HCT116 (cell line): ENCODE measurements at regions not wholly inside any gene's neighbourhood (a gene's known extent, or its start where the extent isn't known, plus 50 kb on each side); places are given as distances from the start of the nearest gene placed in this dataset.

Source experiments
- ATAC-seq: fragments of 200-7000 bp; cut with Tn5 transposase; 2 replicates; pipeline ENCODE4 v1.9.1; 2020; ENCODE audit warnings: mild to moderate bottlenecking, moderate library complexity
- BruUV-seq: library from RNA; stranded (reverse); fragments of 400-500 nt; replicated peaks from 2 replicates; lab custom pipeline; 2021; lab: Mats Ljungman, UMichigan
- CTCF ChIA-PET: fragments of 300-600 bp; sonication (Branson Sonifier 250); formaldehyde crosslinking; loops from one replicate; lab custom pipeline; 2021; ENCODE audit warnings: antibody characterized with exemption; lab: Charles Lee
- POLR2A ChIA-PET: fragments of 300-600, 350-600 bp; sonication (Branson Sonifier 250); formaldehyde crosslinking; loops from one replicate; lab custom pipeline; 2021; ENCODE audit warnings: antibody characterized with exemption; lab: Charles Lee
- RAD21 ChIA-PET, 2 experiments: fragments of 300-600 bp; sonication (Branson Sonifier 250); formaldehyde crosslinking; loops; one replicate each; lab custom pipeline; 2023; ENCODE audit warnings: low total read pairs in 2 of 2; ENCODE audit not compliant: uncharacterized antibody in 2 of 2, unreplicated experiment in 2 of 2, low non-redundant PET in 1 of 2; lab: Charles Lee
- DNase-seq: peaks from one replicate; pipeline ENCODE4 v3.0.0-alpha.2; 2010; ENCODE audit warnings: low read depth, low spot score
- H2AFZ ChIP-seq: fragments of 200-600 bp; shearing (Covaris generic), sonication (generic); 2 replicates; pipeline ENCODE4 v1.6.1; 2017; ENCODE audit warnings: low read depth, mixed run types, mixed read lengths, antibody characterized with exemption, low read length; ENCODE audit not compliant: poor library complexity, severe bottlenecking
- H3K27ac ChIP-seq: 2 replicates; pipeline ENCODE4 v1.5.1; 2012; ENCODE audit warnings: low read depth, low read length
- H3K27me3 ChIP-seq: fragments of 200-600 bp; sonication (generic); 2 replicates; pipeline ENCODE4 v1.6.1; 2016; ENCODE audit warnings: mixed run types, low read length, mixed read lengths; ENCODE audit not compliant: insufficient read depth
- H3K36me3 ChIP-seq, 2 experiments: fragments of 200-500 bp in 1 of 2; fragments of 200-600 bp in 1 of 2; sonication (Bioruptor generic) in 1 of 2; sonication (generic) in 1 of 2; 2 replicates each; pipeline versions ENCODE4 v1.5.1 to v1.6.1; 2014 to 2016; ENCODE audit warnings: low read length in 2 of 2, inconsistent platforms in 1 of 2, mixed read lengths in 1 of 2, mixed run types in 1 of 2; ENCODE audit not compliant: insufficient read depth in 2 of 2, control insufficient read depth in 1 of 2
- H3K4me1 ChIP-seq, 2 experiments: fragments of 200-600 bp in 1 of 2; sonication (generic) in 1 of 2; 2 replicates each; pipeline versions ENCODE4 v1.5.1 to v1.6.1; 2012 to 2017; ENCODE audit warnings: low read length in 2 of 2, inconsistent platforms in 1 of 2, mild to moderate bottlenecking in 1 of 2, mixed read lengths in 1 of 2, mixed run types in 1 of 2, moderate library complexity in 1 of 2; ENCODE audit not compliant: insufficient read depth in 2 of 2, control insufficient read depth in 1 of 2
- H3K4me2 ChIP-seq: fragments of 200-600 bp; sonication (generic); 2 replicates; pipeline ENCODE4 v1.6.1; 2017; ENCODE audit warnings: mixed run types, low read length, mixed read lengths
- H3K4me3 ChIP-seq, 2 experiments: fragments of 200-600 bp in 1 of 2; sonication (generic) in 1 of 2; replicated peaks in 1 of 2; 2 replicates each; pipeline ENCODE4 v1.5.1; 2011 to 2016; ENCODE audit warnings: low read length in 2 of 2, control low read depth in 1 of 2, low read depth in 1 of 2, mild to moderate bottlenecking in 1 of 2, mixed read lengths in 1 of 2, mixed run types in 1 of 2
- H3K79me2 ChIP-seq: fragments of 200-600 bp; sonication (generic); 2 replicates; pipeline ENCODE4 v1.6.1; 2017; ENCODE audit warnings: mild to moderate bottlenecking, mixed run types, low read length, moderate library complexity, mixed read lengths; ENCODE audit not compliant: insufficient read depth
- H3K9ac ChIP-seq: fragments of 200-600 bp; sonication (generic); 2 replicates; pipeline ENCODE4 v1.6.1; 2016; ENCODE audit warnings: low read length, mixed read lengths
- H3K9me2 ChIP-seq: fragments of 200-600 bp; sonication (generic), shearing (Covaris generic); 2 replicates; pipeline ENCODE4 v1.6.1; 2017; ENCODE audit warnings: mixed run types, mild to moderate bottlenecking, moderate library complexity; ENCODE audit not compliant: insufficient read depth
- H3K9me3 ChIP-seq, 2 experiments: fragments of 200-500 bp in 1 of 2; fragments of 200-600 bp in 1 of 2; sonication (Bioruptor generic) in 1 of 2; sonication (generic) in 1 of 2; 2 replicates each; pipeline ENCODE4 v1.6.1; 2014 to 2017; ENCODE audit warnings: low read length in 2 of 2, mixed read lengths in 2 of 2, inconsistent platforms in 1 of 2, low read depth in 1 of 2, mild to moderate bottlenecking in 1 of 2, mixed run types in 1 of 2, moderate library complexity in 1 of 2; ENCODE audit not compliant: control insufficient read depth in 1 of 2, insufficient read depth in 1 of 2
- H4K20me1 ChIP-seq: fragments of 200-600 bp; sonication (generic), shearing (Covaris generic); 2 replicates; pipeline ENCODE4 v1.6.1; 2017; ENCODE audit warnings: mixed run types, mild to moderate bottlenecking, moderate library complexity; ENCODE audit not compliant: insufficient read depth
- ATF3 ChIP-seq: IDR thresholded peaks from 2 replicates; pipeline ENCODE4 v1.6.1; 2012
- CBX3 ChIP-seq: IDR thresholded peaks from 2 replicates; pipeline ENCODE4 v1.6.1; 2012; ENCODE audit warnings: low read depth
- CEBPB ChIP-seq: IDR thresholded peaks from 2 replicates; pipeline ENCODE4 v1.6.1; 2012; ENCODE audit warnings: low read depth
- CTCF ChIP-seq, 3 experiments: fragments of 200-600 bp in 1 of 3; sonication (generic) in 1 of 3; IDR thresholded peaks in 2 of 3; conservative IDR thresholded peaks in 1 of 3; 2 replicates each; pipeline ENCODE4 v1.5.1; 2012 to 2017; ENCODE audit warnings: low read depth in 2 of 3, low read length in 2 of 3, antibody characterized with exemption in 1 of 3, borderline replicate concordance in 1 of 3, control low read depth in 1 of 3, mild to moderate bottlenecking in 1 of 3, mixed read lengths in 1 of 3, mixed run types in 1 of 3, moderate library complexity in 1 of 3; ENCODE audit not compliant: insufficient read depth in 1 of 3
- EGR1 ChIP-seq: IDR thresholded peaks from 2 replicates; pipeline ENCODE4 v1.6.1; 2012; ENCODE audit warnings: low read depth
- EZH2 ChIP-seq: fragments of 200-600 bp; sonication (generic); IDR thresholded peaks from 2 replicates; pipeline ENCODE4 v1.6.1; 2017; ENCODE audit warnings: antibody characterized with exemption, mixed run types
- EZH2phosphoT487 ChIP-seq: fragments of 200-600 bp; IDR thresholded peaks from 2 replicates; pipeline ENCODE4 v1.6.1; 2018; ENCODE audit warnings: antibody characterized with exemption, borderline replicate concordance
- FOSL1 ChIP-seq: IDR thresholded peaks from 2 replicates; pipeline ENCODE4 v1.6.1; 2012; ENCODE audit warnings: low read depth
- JUND ChIP-seq: IDR thresholded peaks from 2 replicates; pipeline ENCODE4 v1.6.1; 2012
- MAX ChIP-seq: IDR thresholded peaks from 2 replicates; pipeline ENCODE4 v1.6.1; 2012
- POLR2A ChIP-seq: IDR thresholded peaks from 2 replicates; pipeline ENCODE4 v1.7.0; 2011; ENCODE audit warnings: borderline replicate concordance; ENCODE audit not compliant: insufficient read depth, insufficient read length; ENCODE audit errors: extremely low read depth
- POLR2AphosphoS5 ChIP-seq: IDR thresholded peaks from 2 replicates; pipeline ENCODE4 v1.6.1; 2011; ENCODE audit warnings: mild to moderate bottlenecking, low read depth, low read length, moderate library complexity
- RAD21 ChIP-seq: IDR thresholded peaks from 2 replicates; pipeline ENCODE4 v1.6.1; 2012; ENCODE audit warnings: low read depth, mild to moderate bottlenecking
- SIN3A ChIP-seq: IDR thresholded peaks from 2 replicates; pipeline ENCODE4 v1.6.1; 2012; ENCODE audit warnings: low read depth
- SP1 ChIP-seq: IDR thresholded peaks from 2 replicates; pipeline ENCODE4 v1.6.1; 2012; ENCODE audit warnings: low read depth
- YY1 ChIP-seq: IDR thresholded peaks from 2 replicates; pipeline ENCODE4 v1.6.1; 2011; ENCODE audit warnings: low read length, low read depth, moderate library complexity, mild to moderate bottlenecking; ENCODE audit not compliant: insufficient replicate concordance; ENCODE audit errors: extremely low read depth
- ZFX ChIP-seq: fragments of 450-650 bp; IDR thresholded peaks from 2 replicates; pipeline ENCODE4 v1.6.1; 2017
- intact Hi-C: fragments of 100-400 bp; cut with micrococcal nuclease; formaldehyde crosslinking; loops from 2 replicates; pipeline ENCODE4 v1.10.0; 2022

GRCh38 chrX:63275127-63275526 is 76.0 kb downstream of the SPIN4 start:
- H3K4me3 ChIP-seq = no peak overlapping the region
- RAD21 ChIA-PET = no interaction called here
- CTCF ChIA-PET = interaction anchor here (1.0 kb wide), 3 partner anchors 231 to 412 kb away, joined by 3 read pairs; no protein-coding TSS in a partner anchor
- no peaks in the 10 kb centered on the region for H3K79me2 ChIP-seq
- BruUV-seq = no TSS peak
- POLR2A ChIA-PET = no interaction called here
- no peaks in the 10 kb centered on the region for H3K27me3 ChIP-seq
- ATAC-seq (peak; percentile 69), DNase-seq (peak; percentile 8)
- intact Hi-C loops = no loop called here
- H4K20me1 ChIP-seq = no peaks in the 10 kb centered on the region
- no peaks in the 10 kb centered on the region for H3K9me3 ChIP-seq
- H3K4me2 ChIP-seq = no peak overlapping the region
- no peaks in the 10 kb centered on the region for H3K36me3 ChIP-seq
- no peaks in the 10 kb centered on the region for H3K9me2 ChIP-seq
- no peak overlapping the region for H3K27ac ChIP-seq
- TF ChIP-seq CTCF (IDR thresholded peaks at IDR 0.05 in 2 of 3, conservative IDR thresholded peaks at IDR 0.05 in 1 of 3; ENCODE audit: borderline replicate concordance in 1 of 3, insufficient read depth in 1 of 3, low read depth in 2 of 3, low read length in 2 of 3) (peak; percentile 20 to 62 (median 61); a peak in 5 of 6 replicates), RAD21 (peak; percentile 46; the same call in 1 of the 2 replicates), ZFX (no peak)
- TF ChIP-seq, all 23 proteins: peak for 2
- H3K9ac ChIP-seq = no peak overlapping the region
- no peaks in the 10 kb centered on the region for H3K4me1 ChIP-seq
- no peak overlapping the region for H2AFZ ChIP-seq

- Histone ChIP-seq H3K36me3 (no peaks in the 10 kb centered on the region), H3K27ac (no peak overlapping the region), H3K4me1 (no peaks in the 10 kb centered on the region), H3K79me2 (no peaks in the 10 kb centered on the region), H3K4me2 (no peak overlapping the region), H4K20me1 (no peaks in the 10 kb centered on the region), H3K27me3 (no peaks in the 10 kb centered on the region), H2AFZ (no peak overlapping the region), H3K4me3 (no peak overlapping the region), H3K9me2 (no peaks in the 10 kb centered on the region), H3K9ac (no peak overlapping the region), H3K9me3 (no peaks in the 10 kb centered on the region)
- DNase-seq (no peak), ATAC-seq (no peak)
- ChIA-PET CTCF (no interaction called here), POLR2A (no interaction called here), RAD21 (no interaction called here)
- BruUV-seq = no TSS peak
- intact Hi-C loops = no loop called here
- no peak for TF ChIP-seq CTCF (IDR thresholded peaks at IDR 0.05 in 2 of 3, conservative IDR thresholded peaks at IDR 0.05 in 1 of 3; ENCODE audit: borderline replicate concordance in 1 of 3, insufficient read depth in 1 of 3, low read depth in 2 of 3, low read length in 2 of 3)
- no peak for TF ChIP-seq JUND
- no peak for TF ChIP-seq RAD21
- TF ChIP-seq SIN3A = no peak
- TF ChIP-seq FOSL1 = no peak
- no peak for TF ChIP-seq ATF3
- TF ChIP-seq EZH2 = no peak
- TF ChIP-seq POLR2A = no peak
- TF ChIP-seq POLR2AphosphoS5 = no peak
- no peak for TF ChIP-seq CBX3
- no peak for TF ChIP-seq YY1
- no peak for TF ChIP-seq EZH2phosphoT487
- TF ChIP-seq SP1 = no peak
- TF ChIP-seq CEBPB = no peak
- no peak for TF ChIP-seq EGR1
- no peak for TF ChIP-seq MAX
These were observed 80.3 kb downstream of the SPIN4 start for GRCh38 chrX:63270873-63271272.
